T47D (cell line): ENCODE measurements at regions not wholly inside any gene's neighbourhood (a gene's known extent, or its start where the extent isn't known, plus 50 kb on each side); places are given as distances from the start of the nearest gene placed in this dataset.
"Not testable (repeated sequence)": the region's sequence is repeated elsewhere in the genome, so short reads cannot be mapped to it uniquely, and the experiment has no call there.

Source experiments
- DNase-seq, 2 experiments: peaks; one replicate each; pipeline versions ENCODE4 v3.0.0 to v3.0.0-alpha.2; 2011 to 2012; ENCODE audit warnings: low read depth in 1 of 2, low spot score in 1 of 2
- JUND ChIP-seq: IDR thresholded peaks from 2 replicates; pipeline ENCODE4 v1.6.1; 2012; ENCODE audit warnings: low read depth
- in situ Hi-C: cut with HindIII; loops from 2 replicates; pipeline ENCODE4 v1.10.0; 2016; ENCODE audit warnings: low sequenced_read_pairs, low pct_unique_long_range_greater_than_20kb

DNA sequence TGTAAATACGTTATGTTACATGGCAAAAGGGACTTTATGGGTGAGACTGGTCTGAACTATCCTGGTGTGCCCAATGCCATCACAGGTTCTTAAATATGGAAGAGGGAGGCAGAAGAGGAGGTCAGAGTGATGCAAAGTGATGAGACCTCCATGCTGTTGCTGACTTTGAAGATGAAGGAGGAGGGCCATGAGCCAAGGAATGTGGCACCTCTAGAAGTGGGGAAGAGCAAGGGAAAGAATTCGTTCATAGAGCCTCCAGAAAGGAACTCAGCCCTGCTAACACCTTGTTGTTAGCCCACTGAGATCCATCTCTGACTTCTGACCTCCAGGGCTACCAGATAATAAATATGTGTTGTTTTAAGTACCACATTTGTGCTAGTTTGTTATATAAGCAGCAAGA is 462.0 kb downstream of the RPS6KC1 start:
- TF ChIP-seq JUND = no peak
- no peak for DNase-seq
- in situ Hi-C loops = no loop called here

DNA sequence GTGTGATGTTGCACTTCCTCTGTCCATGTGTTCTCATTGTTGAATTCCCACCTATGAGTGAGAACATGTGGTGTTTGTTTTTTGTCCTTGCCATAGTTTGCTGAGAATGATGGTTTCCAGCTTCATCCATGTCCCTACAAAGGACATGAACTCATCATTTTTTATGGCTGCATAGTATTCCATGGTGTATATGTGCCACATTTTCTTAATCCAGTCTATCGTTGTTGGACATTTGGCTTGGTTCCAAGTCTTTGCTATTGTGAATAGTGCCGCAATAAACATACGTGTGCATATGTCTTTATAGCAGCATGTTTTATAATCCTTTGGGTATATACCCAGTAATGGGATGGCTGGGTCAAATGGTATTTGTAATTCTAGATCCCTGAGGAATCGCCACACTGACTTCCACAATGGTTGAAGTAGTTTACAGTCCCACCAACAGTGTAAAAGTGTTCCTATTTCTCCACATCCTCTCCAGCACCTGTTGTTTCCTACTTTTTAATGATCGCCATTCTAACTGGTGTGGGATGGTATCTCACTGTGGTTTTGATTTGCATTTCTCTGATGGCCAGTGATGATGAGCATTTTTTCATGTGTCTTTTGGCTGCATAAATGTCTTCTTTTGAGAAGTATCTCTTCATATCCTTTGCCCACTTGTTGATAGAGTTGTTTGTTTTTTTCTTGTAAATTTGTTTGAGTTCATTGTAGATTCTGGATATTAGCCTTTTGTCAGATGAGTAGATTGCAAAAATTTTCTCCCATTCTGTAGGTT is 463.6 kb downstream of the RPS6KC1 start:
- in situ Hi-C loops, DNase-seq: not testable (repeated sequence)

GRCh38 chr1:213519098-213519497 is 468.1 kb downstream of the RPS6KC1 start:
- no peak for TF ChIP-seq JUND
- DNase-seq = no peak
- in situ Hi-C loops = no loop called here

DNA sequence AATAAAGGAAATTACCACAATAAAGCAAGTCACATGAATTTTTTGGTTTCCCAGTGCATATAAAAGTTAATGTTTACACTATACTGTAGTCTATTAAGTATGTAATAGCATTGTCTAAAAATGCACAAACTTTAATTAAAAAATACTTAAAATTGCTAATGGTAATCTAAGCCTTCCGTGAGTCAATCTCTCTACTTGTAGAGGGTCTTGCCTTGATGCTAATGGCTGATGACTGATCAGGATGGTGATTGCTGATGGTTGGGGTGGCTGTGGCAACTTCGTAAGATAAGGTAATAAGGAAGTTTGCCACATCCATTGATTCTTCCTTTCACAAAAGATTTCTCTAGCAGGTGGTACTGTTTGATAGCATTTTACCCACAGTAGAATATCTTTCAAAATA is 466.6 kb upstream of the PROX1 start:
- no peak for DNase-seq
- no peak for TF ChIP-seq JUND
- in situ Hi-C loops = no loop called here

GRCh38 chr1:213523781-213524398 is 463.9 kb upstream of the PROX1 start:
- in situ Hi-C loops = no loop called here
- DNase-seq = no peak
- no peak for TF ChIP-seq JUND

- DNase-seq = no peak
- no peak for TF ChIP-seq JUND
- in situ Hi-C loops = no loop called here
These were observed 461.5 kb upstream of the PROX1 start for GRCh38 chr1:213526306-213526705.

GRCh38 chr1:213530611-213531320 is 457.0 kb upstream of the PROX1 start:
- in situ Hi-C loops = no loop called here
- no peak for DNase-seq
- no peak for TF ChIP-seq JUND

GRCh38 chr1:213531369-213532310 is 456.1 kb upstream of the PROX1 start:
- DNase-seq = no peak

GRCh38 chr1:213533125-213533524 is 454.6 kb upstream of the PROX1 start:
- in situ Hi-C loops = no loop called here
- no peak for TF ChIP-seq JUND
- no peak for DNase-seq

More at GRCh38 chr1:213531369-213532310, 456.1 kb upstream of the PROX1 start:
- in situ Hi-C loops = no loop called here
- no peak for TF ChIP-seq JUND

DNA sequence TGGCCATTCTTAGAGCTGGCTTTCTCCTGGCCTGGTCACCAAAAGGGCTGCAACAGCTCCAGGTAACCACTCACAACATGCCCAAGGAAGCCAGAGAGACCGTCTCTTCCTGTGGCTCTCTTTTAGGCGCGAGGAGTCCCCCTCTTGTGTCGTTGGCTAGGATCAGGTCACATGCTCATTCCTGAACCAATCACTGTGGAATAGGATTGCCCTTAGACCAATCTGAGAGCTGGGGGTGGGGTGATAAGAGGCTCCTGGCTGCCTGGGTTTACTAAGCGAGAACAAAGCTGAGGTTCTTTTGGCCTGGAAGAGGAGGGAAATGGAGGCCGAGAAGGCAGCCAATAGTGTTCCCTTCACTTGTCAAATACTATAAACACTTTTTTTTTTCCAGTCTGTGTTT is 452.1 kb upstream of the PROX1 start:
- no peak for DNase-seq
- no peak for TF ChIP-seq JUND
- in situ Hi-C loops = no loop called here

GRCh38 chr1:213538251-213538650 is 449.5 kb upstream of the PROX1 start:
- no peak for DNase-seq
- no peak for TF ChIP-seq JUND
- in situ Hi-C loops = no loop called here

DNA sequence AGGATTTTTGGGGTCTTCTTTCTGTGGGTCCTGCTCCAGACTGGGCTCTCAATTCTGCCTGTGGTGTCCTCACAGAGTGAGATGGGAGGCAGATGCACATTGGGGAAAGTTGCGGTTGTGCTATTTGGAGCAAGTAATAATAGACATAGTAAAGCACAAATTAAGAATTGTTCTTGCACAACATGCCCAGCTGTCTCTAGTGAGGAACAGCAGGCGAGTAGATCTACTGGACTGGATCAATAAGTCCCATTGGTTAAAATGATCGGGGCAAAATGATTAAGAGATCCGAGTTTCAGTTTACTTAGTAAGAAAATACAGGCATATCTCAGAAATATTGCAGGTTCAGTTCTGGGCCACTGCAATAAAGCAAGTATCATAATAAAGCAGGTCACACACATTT is 448.3 kb upstream of the PROX1 start:
- in situ Hi-C loops = no loop called here
- DNase-seq = no peak
- TF ChIP-seq JUND = no peak
